DND-41 (cell line): ENCODE measurements at regions not wholly inside any gene's neighbourhood (a gene's known extent, or its start where the extent isn't known, plus 50 kb on each side); places are given as distances from the start of the nearest gene placed in this dataset.

Experiments
- ATAC-seq: fragments of 200-7000 bp; cut with Tn5 transposase; 3 replicates; pipeline ENCODE4 v1.9.1; 2021; ENCODE audit warnings: low read depth; ENCODE audit not compliant: insufficient read depth
- DNase-seq: peaks from one replicate; pipeline ENCODE4 v3.0.0-alpha.2; 2020
- H2AFZ ChIP-seq: 2 replicates; pipeline ENCODE4 v1.6.0; 2012; ENCODE audit warnings: low read depth, low read length
- H3K27ac ChIP-seq: 2 replicates; pipeline ENCODE4 v1.5.1; 2012; ENCODE audit warnings: low read length, inconsistent platforms
- H3K27me3 ChIP-seq: fragments of 200-600 bp; sonication (generic); 2 replicates; pipeline ENCODE4 v1.6.0; 2012; ENCODE audit warnings: low read length, mild to moderate bottlenecking, inconsistent platforms; ENCODE audit not compliant: insufficient read depth, poor library complexity
- H3K36me3 ChIP-seq: 2 replicates; pipeline ENCODE4 v1.5.1; 2012; ENCODE audit warnings: low read length, inconsistent platforms; ENCODE audit not compliant: insufficient read depth
- H3K4me1 ChIP-seq: 2 replicates; pipeline ENCODE4 v1.5.1; 2012; ENCODE audit warnings: mild to moderate bottlenecking, low read length; ENCODE audit not compliant: insufficient read depth
- H3K4me2 ChIP-seq: 2 replicates; pipeline ENCODE4 v1.6.0; 2012; ENCODE audit warnings: mild to moderate bottlenecking, moderate library complexity, low read length, inconsistent platforms; ENCODE audit not compliant: insufficient read depth
- H3K4me3 ChIP-seq, 2 experiments: fragments of 200-600 bp in 1 of 2; shearing (Covaris generic) in 1 of 2; 2 replicates each; pipeline ENCODE4 v1.5.1; 2012 to 2016; ENCODE audit warnings: inconsistent platforms in 2 of 2, low read length in 2 of 2, mild to moderate bottlenecking in 2 of 2, low read depth in 1 of 2, moderate library complexity in 1 of 2
- H3K79me2 ChIP-seq: 2 replicates; pipeline ENCODE4 v1.6.0; 2012; ENCODE audit warnings: low read length, inconsistent platforms; ENCODE audit not compliant: insufficient read depth
- H3K9ac ChIP-seq: 2 replicates; pipeline ENCODE4 v1.6.0; 2012; ENCODE audit warnings: low read depth, mild to moderate bottlenecking, inconsistent platforms, low read length, moderate library complexity
- H3K9me3 ChIP-seq: 2 replicates; pipeline ENCODE4 v1.5.1; 2012; ENCODE audit warnings: low read length, moderate library complexity, mild to moderate bottlenecking, inconsistent platforms; ENCODE audit not compliant: insufficient read depth, severe bottlenecking
- H4K20me1 ChIP-seq: 2 replicates; pipeline ENCODE4 v1.6.0; 2012; ENCODE audit warnings: low read length; ENCODE audit not compliant: insufficient read depth
- EZH2 ChIP-seq: IDR thresholded peaks from 3 replicates; pipeline ENCODE4 v1.6.1; 2012; ENCODE audit warnings: borderline replicate concordance, low read depth, mild to moderate bottlenecking, moderate library complexity, low read length, inconsistent platforms; ENCODE audit not compliant: severe bottlenecking
- TF ChIP-seq, protein P1 (sequence below): IDR thresholded peaks from 2 replicates; pipeline ENCODE4 v1.5.1; 2012; ENCODE audit warnings: borderline replicate concordance, low read length, moderate library complexity, mild to moderate bottlenecking; ENCODE audit not compliant: poor library complexity, severe bottlenecking; ENCODE audit errors: extremely low read depth

DNA sequence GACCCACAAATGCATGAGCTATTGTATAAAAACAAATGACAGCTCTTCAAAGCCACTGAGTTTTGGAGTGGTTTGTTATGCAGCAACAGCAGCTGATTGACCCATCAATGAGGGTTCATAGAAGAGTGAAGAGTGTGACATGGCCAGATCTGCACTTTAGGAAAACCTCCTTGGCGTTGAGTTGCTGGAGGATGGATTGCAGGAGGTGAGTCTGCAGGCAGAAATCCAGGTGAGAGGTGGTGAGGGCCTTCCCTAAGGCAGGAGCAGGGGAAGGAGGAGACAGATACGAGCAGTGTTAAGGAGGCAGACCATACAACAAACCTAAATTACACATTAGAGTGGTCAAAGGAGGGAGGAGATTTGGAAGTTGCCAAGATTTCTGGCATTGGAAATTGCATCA is 169.3 kb upstream of the CSF3R start:
- no peak for TF ChIP-seq EZH2
- TF ChIP-seq, protein P1, sequence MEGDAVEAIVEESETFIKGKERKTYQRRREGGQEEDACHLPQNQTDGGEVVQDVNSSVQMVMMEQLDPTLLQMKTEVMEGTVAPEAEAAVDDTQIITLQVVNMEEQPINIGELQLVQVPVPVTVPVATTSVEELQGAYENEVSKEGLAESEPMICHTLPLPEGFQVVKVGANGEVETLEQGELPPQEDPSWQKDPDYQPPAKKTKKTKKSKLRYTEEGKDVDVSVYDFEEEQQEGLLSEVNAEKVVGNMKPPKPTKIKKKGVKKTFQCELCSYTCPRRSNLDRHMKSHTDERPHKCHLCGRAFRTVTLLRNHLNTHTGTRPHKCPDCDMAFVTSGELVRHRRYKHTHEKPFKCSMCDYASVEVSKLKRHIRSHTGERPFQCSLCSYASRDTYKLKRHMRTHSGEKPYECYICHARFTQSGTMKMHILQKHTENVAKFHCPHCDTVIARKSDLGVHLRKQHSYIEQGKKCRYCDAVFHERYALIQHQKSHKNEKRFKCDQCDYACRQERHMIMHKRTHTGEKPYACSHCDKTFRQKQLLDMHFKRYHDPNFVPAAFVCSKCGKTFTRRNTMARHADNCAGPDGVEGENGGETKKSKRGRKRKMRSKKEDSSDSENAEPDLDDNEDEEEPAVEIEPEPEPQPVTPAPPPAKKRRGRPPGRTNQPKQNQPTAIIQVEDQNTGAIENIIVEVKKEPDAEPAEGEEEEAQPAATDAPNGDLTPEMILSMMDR: no peak
- Histone ChIP-seq H3K27ac (no peak overlapping the region), H3K9me3 (no peaks in the 10 kb centered on the region), H3K36me3 (no peaks in the 10 kb centered on the region), H3K9ac (no peak overlapping the region), H3K27me3 (no peaks in the 10 kb centered on the region), H4K20me1 (no peaks in the 10 kb centered on the region), H3K79me2 (no peaks in the 10 kb centered on the region), H3K4me2 (no peak overlapping the region), H3K4me1 (no peaks in the 10 kb centered on the region), H2AFZ (no peak overlapping the region), H3K4me3 (no peak overlapping the region)
- DNase-seq: no peak
- ATAC-seq: no peak

DNA sequence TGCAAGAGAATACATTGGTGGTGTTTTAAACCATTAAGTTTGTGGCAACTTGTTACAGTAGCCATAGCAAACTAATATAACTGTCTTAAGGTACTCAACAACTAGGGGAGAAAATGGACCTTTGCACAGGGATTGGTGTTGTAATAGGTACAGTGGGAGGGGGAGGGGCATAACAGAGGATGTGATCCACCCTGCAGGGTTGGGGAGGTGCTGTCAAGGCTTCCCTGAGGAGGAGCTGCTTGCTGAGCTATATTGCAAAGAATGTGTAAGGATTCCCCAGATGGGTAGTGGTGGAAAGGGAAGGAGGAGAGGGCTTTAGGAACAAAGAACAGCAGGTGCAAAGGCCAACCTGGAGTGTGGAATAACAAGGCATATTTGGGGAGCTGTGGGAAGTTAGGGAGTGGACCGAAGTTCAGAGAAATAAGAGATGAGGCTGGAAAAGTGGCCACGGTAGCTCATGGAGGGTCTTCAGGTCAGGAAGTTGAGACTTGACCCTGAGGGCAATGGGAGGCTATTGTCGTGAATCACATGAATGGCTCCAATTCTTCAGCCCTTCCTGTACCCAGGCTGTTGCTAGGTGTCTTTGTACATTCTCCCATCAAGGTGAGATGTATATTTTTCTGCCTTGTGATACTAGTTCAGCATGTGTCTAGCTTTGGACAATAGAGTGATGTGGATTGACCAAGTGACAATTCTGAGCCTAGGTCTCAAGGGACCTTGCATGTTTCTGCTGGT is 168.6 kb upstream of the CSF3R start:
- H4K20me1 ChIP-seq: no peaks in the 10 kb centered on the region
- no peaks in the 10 kb centered on the region for H3K9me3 ChIP-seq
- H3K27me3 ChIP-seq: peaks cover 4% of the 10 kb centered on the region
- H3K9ac ChIP-seq: no peak overlapping the region
- no peak overlapping the region for H3K4me3 ChIP-seq
- no peaks in the 10 kb centered on the region for H3K4me1 ChIP-seq
- H2AFZ ChIP-seq: no peak overlapping the region
- no peaks in the 10 kb centered on the region for H3K36me3 ChIP-seq
- DNase-seq (no peak), ATAC-seq (no peak)
- no peaks in the 10 kb centered on the region for H3K79me2 ChIP-seq
- no peak overlapping the region for H3K4me2 ChIP-seq
- H3K27ac ChIP-seq: no peak overlapping the region
- TF ChIP-seq EZH2: no peak
- TF ChIP-seq, protein P1: no peak

DNA sequence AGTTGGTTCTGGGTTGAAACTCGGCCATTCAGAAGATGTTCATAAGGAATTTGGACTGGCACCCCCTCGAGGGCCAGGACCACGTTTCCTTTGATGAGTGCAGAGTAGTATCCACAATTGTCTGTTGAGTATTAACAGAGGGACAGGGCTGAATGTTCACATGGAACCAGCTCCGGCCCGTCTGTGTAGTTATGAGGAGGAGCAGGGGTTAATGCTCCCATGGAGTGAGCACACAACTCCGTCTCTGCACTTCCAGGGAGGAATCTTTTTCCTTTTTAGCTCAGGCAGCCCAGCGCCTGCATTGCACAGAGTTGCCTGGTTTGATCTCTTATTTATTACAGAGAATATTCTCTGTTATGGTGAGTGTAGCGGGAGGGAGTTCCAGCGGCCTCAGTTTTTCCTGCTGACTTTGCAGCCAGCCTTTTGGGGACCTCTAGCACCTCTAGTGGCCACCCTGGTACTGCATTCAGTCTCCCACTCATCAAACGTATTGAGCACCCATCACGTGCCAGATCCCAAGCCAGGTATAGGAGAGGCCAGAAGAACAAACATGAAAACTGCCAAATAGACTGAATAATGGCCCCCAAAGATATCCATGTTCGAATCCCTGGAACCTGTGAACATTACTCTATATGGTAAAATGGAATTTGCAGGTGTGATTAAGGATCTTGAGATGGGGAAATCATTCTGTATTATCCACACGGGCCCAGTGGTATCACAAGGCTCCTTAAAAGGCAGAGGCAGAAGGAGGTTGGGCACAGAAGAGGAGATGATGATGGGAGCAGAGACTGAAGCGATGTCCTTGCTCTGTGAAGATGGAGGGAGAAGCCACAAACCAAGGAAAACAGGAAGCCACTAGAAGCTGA is 167.7 kb upstream of the CSF3R start:
- Histone ChIP-seq H3K4me3 (no peak overlapping the region), H3K36me3 (no peaks in the 10 kb centered on the region), H2AFZ (no peak overlapping the region), H3K9me3 (no peaks in the 10 kb centered on the region), H3K4me2 (no peak overlapping the region), H4K20me1 (no peaks in the 10 kb centered on the region), H3K27ac (no peak overlapping the region), H3K27me3 (peaks cover 9% of the 10 kb centered on the region), H3K4me1 (no peaks in the 10 kb centered on the region), H3K79me2 (no peaks in the 10 kb centered on the region), H3K9ac (no peak overlapping the region)
- TF ChIP-seq EZH2: no peak
- TF ChIP-seq, protein P1: peak; percentile 90
- DNase-seq: peak; percentile 66
- peak; percentile 78 for ATAC-seq
